Stimulated activated CD4-positive, alpha-beta T cell treated with anti-CD3 and anti-CD28 coated beads, Interleukin-4, amount 100 ng/mL, for 1 hour (primary cell): ENCODE measurements at regions not wholly inside any gene's neighbourhood (a gene's known extent, or its start where the extent isn't known, plus 50 kb on each side); places are given as distances from the start of the nearest gene placed in this dataset.

Experiments used
- DNase-seq: peaks from one replicate; pipeline ENCODE4 v3.0.0-alpha.2; 2020

DNA sequence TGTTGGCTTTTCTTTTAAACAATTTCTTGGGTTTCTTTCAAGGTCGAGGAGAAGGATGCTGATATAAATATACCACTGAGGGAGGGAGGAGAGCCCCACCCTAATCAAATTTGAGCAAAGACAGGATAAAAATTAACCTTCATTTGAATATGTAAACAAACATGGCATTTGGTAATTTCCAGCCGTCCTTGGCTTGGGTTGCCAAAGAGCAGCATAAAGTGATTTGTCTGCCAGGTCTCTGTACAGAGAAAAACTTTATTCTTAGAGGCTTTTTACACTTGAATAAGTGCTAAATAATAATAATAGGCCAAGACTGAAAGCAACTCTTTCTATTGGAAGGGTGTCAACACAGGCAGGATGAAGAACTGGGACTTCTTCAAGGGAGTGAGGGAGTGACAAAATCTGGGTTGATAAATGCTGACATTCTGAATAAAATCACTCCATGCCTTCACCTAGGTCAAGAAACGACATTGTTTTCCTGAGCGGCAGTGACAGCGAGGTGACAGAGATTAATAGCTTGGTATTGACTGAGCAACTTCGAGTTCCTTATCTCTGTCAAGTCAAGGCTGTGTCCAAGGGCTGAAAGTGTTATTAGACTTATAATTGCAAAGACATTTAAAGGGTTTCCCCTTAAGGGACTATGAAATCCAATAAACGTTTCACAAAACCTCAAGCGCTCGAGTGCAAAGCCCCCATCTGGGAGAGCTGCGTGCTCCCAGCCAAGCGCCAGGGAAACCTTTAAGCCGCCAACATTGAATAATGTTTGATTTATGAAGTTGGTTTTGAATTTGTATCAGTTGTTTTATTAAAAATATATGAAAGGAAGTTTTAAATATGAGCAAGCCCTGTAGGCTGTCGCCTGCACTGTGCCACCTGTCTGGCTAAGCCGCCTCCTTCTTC lies 269.5 kb upstream of the N4BP1 start:
- DNase-seq = no peak

DNA sequence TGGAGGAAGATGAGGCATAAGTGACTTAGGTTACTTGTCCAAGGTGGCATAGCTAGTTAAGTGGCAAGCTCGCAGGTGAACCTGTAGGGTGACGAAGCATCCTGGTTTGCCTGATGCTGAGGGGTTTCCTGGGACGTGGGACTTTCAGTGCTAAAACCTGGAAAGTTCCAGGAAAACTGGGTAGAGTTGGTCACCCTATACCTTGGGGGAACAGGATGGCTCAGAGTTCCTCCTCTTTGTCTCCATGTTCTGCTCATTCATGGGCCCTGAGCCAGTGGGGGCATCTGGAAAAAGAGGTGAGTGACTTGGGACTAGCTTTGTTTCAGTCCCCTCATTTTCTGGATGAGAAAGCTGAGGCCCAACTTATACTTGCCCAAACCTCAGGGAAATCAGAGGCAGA lies 268.0 kb upstream of the N4BP1 start:
- no peak for DNase-seq

DNA sequence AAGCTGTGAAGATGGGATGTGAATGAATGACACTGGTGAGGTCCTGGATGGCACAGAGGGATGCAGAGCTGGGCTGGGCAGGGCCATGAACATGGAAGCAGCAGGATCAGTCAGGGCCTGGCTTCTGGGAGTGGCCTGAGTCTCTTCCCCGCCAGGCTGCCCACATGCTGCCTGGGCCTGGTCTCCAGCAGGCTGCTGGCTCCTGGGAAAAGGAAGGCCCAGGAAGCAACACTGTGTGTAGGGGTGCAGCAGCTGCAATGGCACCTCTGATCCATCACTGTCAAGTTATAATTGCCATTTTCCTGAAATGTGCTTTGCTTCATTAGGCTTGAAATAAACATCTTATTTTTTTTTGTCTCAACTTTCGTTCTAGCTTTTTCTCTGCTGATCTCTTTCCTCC lies 260.2 kb upstream of the N4BP1 start:
- no peak for DNase-seq

DNA sequence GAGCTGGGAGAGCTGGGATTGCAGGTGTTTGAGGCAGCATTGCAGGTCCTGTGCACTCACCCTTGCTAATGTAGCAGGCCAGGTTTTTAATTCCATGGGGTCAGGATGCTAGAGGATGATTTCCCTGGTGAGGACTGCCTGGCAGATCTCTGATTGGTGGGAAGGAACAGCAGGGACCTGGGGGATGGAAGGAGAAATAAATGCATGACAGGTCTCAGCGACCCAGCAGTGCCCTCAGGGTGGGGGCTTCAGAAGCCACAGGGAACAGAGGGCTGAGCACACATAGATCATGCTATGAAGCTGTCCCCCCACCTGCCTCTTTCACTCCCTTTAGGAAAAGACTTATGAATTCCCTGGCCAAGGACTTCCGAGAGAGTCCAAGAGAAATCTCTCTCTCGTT lies 255.5 kb upstream of the N4BP1 start:
- DNase-seq = no peak

DNA sequence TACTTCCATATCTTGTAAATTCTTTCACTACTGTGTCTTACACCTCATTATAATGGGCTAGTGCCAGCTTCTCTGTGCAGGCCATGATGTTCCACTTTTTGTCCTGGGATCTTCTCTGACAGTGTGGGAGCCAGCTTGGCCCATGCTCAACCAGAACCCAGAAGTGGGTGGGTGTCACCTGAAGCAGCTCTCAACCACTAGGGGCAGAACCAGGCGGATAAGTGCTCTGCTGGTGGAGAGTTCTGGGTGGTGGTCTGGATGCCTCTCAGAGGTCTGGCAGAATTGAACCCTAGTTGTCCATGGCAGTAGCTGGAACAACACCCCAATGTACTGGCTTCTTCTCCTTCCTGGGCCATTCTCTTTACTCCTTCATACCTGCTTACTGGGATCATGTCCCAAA lies 254.1 kb upstream of the N4BP1 start:
- no peak for DNase-seq

DNA sequence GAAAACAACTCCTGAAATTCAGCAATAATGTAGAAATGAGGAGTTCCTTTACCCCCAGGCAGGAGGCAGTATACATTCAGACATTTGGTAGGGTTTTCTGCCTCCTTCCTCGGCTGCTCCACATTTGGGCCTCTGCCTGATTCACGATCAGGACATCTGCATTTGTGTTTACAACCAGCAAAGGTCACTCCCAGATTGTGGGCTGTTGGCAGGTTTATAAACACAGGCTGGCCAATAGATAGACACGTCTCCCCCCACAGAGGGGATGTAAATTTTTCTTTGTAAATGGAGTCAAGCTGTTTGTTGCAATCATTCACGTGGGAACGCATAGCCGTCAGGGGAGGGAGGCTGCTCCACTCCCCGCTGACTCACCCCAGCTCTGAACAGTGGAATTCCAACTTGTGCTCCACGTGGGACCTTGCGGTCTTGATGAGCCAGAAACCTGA lies 252.1 kb upstream of the N4BP1 start:
- DNase-seq = no peak

DNA sequence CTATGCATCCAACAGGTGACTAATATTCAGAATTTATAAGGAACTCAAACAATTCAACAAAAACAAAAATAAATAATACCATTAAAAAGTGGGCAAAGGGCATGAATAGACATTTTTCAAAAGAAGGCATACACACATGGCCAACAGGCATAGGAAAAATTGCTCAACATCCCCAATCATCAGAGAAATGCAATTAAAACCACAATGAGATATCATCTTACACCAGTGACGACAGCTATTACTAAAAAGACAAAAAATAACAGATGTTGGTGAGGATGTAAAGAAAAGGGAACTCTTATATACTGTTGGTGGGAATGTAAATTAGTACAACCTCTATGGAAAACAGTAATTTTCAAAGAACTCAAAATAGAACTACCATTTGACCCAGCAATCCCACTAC lies 250.4 kb upstream of the N4BP1 start:
- DNase-seq = no peak

DNA sequence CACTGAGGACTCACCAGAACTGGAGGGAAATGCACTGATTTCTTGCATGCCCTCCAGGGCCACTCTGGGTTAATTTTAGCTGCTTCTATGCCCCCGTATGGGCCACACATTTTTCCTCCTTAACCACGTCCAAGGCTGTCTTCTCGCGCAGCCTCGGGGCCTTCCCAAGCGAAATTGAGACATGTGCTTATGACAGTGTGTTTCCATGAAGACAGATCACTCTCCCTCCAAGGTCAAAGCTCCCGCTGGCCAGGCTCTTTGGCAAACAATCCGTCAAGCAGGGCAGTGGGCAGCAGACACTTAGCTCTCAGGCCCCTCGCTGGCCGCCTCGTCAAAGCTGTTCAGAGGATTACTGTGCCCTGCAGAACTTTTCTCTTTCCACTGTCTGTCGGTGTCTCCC lies 243.0 kb upstream of the N4BP1 start:
- DNase-seq = no peak

DNA sequence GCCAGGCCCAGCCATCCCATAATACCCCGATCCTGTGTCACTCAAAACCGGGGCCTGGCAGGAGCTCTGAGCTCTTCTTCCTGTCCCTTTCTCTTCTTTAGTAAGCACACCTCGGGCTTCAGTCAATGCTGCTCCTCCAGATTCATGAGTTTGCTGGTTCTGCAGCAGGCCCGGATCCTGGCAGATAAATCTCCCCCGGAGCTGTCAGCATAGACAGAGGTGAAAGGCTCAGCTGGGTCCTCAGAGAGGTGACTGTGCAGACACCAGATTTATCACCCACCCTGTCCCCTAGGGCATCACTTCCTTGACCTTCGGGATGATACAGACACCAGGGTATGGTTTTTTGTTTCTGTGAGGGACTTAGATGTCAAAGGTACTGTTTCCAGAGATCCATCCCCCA lies 242.5 kb upstream of the N4BP1 start:
- no peak for DNase-seq

DNA sequence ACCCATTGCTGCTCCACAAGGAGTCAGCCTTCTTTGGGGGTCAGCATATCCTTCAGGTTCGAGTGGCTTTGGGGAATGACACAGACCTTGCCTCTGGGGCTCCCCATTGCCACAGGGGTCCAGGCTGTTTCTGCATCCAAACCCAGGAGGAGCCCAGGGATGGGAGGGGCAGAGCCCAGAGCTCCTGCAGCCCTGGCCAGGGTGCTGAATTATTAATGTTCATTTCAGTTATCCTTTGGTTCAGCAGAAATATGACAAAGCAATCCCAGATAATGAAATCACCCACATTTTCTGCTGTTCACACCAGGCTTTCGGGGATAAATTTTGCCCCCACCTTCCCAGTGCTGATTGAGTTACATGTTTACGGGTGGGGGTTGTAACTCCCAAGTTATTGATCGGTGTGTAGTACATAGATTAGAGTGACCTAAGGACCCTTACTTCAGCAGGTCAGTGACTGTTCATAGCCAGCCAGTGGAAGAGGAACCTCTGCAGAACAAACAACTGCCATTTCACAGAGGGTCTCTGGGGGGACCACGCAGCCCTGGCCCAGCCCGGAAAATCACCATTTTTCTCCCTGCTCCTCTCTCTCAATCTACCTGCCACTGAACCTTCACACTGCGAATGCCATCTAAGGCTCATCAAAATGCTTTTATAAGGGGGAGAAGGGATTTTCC lies 240.3 kb upstream of the N4BP1 start:
- no peak for DNase-seq

DNA sequence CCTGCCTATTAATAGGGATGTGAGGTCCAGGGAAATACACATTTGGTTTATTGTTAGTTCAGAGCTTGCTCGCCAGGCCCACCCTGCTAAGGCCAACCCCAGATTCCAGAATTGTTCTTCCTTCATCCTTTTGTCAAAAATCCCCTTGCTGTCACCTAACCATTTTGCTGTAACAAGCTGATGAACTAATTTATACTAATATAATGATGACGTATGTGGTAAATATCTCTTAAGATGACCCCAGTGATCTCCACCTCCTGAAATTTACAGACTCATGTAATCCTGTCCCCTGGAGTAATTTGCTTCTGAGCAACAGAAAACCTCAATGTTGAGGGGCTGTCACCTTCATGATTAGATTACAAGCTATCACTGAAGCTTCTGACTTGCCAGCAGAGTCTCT lies 236.3 kb upstream of the N4BP1 start:
- DNase-seq = no peak

DNA sequence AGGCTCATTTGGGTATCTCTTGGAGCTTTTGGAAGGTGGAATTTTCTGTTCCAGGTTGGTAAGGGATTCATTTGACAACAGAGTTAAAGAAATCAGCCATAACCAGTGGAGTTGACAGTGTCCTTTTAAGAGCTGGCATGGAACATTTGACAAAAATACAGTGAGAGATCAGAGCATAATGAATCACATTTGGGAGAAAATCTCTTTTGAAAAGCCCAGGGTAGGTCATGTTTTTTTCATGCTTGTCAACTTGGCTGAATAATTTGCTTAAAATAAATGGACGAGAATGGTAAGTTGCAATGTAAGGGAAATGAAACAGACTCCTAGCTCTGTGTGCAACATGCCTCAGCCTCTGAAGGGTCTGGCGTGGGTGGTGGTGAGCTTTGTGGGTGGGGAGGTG lies 235.3 kb upstream of the N4BP1 start:
- DNase-seq = no peak

DNA sequence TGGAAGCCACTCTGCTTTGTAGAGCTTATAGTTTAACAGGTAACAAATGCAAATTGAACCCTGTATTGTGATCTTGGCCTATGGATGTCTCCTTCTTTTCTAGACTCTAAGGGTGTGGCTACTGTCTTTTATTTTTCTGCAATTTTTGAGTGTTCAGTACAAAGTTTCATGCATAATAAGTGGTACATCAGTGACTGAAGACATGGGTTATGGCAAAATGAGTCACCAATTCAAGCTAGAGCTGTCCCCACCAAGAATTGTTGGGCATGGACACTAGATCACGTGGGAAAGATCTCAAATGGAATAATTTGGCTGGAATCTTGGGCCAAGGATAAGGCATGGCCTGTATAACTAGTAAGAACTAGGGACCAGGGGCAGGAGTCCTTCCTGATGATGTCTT lies 228.4 kb upstream of the N4BP1 start:
- no peak for DNase-seq

DNA sequence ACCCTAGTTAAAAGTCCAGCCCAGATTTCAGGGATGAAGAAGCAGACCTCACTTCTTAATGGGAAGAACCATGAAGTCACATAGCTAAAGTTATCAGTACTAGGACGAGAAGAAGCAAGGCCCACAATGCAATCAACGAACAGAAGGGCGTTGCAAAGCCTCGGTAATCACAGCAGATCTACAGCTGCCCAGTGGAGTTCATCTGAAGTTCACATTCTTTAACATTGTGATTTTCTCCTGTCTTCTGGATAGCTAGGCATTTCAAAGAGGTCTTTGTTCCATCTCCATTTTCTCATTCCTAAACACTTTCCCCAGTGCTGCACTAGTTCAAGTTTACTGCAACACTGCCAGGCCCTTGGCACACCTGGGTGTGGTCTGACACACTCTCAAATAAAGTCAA lies 226.7 kb upstream of the N4BP1 start:
- no peak for DNase-seq

DNA sequence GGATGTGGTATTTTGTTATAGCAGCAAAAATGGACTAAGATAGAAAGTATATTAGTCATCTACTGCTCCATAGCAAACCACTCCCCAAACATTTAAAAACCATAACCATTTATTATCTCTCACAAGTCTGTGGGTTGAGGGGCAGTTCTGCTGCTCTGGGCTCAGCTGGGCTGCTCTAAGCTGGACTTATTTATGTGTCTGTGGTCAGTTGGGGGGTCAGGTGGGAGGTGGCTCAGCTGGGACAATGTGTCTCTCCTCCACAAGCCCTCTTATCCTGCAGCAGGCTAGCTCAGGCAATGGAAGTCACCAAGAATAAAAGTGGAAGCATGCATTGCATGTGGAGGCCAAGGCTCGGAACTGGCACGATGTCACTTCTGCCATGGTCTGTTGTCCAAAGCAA lies 226.1 kb upstream of the N4BP1 start:
- no peak for DNase-seq

DNA sequence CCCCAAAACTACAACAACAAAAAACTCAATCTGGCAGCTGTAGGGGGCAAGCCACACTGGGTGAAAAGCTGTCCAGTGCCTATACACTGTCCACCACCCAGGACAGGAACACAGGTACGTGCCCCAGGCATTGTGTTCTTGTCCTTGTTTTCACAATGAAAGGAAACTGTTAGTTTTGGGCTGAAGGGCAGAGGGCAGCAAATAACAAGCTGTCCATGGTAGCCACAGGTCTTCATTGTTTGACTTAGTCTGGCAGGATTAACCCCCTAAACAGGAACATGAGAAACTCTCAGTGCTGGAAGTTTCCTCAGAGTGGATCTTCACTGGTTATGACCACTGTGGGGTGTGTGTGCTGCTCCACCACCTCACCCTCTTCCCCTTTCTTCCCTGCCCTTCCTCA lies 224.6 kb upstream of the N4BP1 start:
- no peak for DNase-seq

DNA sequence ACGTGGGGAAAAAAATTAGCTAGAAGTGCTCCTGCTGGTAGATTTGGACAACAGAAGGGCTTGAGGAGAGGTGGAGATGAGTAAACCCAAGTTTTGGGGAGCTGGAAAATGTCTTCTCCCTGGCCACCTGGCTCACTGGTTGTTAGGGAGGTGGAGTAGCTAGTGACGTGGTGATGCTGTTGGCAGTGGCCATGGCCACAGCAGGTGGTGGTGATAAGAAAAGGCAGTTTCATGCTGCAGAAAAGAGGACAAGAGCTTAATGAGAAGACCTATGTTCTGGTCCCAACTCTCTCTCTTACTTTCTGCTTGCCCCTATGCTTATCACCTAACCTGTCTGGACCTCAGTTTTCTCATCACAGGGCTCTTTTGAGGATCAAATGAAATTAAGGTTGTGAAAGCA lies 223.5 kb upstream of the N4BP1 start:
- no peak for DNase-seq

DNA sequence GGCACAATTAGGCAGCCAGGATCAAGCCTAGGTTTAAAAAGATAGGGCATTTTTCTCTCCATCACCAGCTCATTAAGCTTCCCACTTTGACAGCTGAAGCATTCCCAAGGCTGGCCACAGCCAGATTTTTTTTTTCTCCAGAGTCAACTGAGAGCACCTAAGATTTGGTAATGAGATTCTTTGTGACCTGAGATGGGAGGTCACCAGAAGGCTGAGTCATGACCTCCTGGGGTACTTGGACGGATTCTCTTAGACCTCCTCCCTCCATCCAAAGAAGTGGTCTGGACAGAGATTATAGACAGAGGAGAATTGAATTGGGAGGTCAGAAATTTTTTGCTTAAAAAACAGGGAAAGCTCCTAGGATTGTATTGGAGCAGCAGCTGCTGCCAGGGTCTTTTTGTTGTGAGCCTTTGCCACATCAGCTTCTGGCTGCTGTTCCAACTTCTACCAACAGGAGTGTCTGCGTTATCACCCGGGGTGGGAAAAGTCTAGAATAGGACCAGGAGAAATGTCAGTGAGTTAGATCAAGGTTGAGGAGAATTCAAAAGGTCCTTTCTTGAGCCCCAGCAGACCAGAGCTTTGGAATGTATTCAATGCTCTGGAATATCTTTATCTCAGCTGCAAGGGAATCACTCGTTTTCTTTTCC lies 221.2 kb upstream of the N4BP1 start:
- no peak for DNase-seq

DNA sequence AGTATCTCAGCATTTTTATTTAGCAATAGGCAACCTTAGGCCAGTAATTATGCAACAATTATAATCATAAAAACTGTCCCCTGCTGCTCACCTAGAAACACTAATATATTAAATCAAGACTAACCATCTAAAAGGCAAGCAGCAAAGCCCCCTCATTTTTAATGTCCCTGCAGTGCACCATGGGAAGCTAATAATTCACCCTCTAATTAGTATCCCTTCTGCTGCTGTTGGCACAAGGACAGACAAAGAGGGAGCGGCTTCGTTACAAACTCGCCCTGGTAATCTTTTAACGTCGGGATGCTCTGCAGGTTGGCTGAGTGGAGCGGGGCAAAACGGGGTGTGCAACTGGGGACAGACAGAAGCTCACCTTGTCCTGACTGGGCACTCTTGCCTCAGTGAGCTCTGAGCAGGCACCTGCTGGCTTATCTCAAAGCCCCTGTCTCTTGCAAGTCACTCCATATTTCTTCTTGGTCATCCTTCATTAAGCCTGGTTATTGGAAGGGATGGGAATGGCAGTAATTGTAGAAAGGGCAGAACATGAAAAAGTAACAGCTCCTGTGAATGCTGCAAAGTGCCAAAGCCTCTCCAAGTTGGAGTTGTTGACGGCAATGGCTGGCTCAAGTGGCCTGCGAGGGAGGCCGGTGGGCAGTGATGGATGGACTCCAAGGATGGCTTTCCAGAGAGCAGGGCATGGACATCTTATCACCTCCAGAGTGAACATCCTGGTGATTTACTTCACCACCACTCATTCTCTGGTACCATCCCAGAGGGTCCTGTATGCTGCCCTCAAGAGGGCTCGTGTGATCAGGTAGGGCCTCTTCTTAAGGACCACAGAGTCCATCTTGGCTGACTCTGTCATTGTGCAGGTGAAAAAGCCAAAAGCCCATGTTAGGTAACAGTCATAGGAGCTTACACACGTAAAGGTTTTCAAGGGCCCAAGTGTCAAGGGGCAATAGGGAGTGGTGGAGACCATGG lies 219.6 kb upstream of the N4BP1 start:
- DNase-seq = no peak

DNA sequence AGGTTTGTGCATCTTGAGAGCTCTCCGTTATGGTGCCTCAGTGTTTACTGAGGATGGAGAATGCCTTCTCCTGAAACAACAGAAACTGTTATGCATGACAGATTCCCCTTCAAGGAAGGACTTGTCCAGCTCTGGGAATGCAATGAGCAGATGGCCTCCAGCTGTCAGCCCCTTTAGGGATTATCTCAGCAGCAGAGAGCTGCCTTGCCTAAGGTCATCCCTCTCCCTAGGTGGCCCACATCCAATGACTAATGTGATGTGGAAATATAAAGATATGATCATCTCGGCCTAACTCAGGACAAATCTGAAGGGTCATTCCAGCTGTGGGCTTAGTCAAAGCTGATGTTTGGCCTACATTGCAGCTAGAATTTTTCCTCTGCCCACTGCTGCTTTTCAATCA lies 214.3 kb upstream of the N4BP1 start:
- no peak for DNase-seq

DNA sequence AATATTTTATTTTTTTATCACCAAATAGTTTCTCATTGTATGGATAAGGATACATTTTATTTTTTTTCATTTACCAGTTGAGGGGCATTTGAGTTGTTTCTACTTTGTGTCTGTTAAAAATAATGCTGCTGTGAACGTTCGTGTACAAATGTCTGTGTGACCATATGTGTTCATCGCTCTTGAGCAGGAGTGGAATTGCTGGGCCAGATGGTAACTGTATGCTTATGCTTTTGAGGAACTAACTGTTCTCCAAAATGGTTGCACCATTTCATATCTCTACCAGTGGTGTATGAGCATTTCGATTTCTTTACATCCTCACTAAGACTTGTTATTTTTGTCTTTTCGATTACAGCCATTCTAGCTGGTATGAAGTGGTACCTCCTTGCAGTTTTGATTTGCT lies 212.5 kb upstream of the N4BP1 start:
- DNase-seq = no peak

DNA sequence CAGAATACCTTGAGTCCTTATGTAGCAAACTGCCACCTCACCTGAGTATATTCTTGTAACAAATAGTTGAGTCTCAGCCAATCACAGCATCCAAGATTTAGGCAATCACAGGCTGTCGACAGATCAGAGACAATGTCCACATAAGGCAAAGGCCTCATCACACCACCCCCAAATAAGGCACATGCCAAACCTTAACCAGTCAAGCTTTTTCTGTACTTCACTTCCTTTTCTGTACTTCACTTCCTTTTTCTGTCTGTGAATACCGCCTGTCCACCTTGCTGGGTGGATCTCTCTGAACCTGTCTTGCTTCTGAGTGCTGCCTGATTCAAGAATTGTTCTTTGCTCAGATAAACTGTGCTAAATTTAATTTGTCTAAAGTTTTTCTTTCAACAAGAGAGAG lies 210.4 kb upstream of the N4BP1 start:
- DNase-seq = no peak

DNA sequence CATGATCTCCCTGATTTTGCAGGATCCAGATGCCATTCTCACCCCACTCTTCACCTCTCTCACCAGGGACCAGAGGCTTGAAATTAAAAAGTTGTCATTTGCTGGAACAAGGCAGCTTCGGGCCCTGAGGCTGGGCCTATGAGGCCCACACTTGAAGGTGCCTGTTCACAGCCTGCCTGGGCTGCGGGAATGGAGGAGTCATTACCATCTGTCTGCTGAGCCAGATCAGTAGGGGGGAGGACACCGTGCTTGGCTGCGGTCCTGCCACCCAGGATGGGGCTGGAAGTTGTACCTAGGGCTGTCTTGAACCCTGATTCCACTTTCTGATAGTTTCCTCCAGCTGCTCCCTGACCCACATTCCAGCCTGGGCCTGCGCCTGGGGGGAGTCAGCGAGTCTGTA lies 208.3 kb upstream of the N4BP1 start:
- no peak for DNase-seq
